ENCODE measurements at regions not wholly inside any gene's neighbourhood (a gene's known extent, or its start where the extent isn't known, plus 50 kb on each side); places are given as distances from the start of the nearest gene placed in this dataset.

- TF ChIP-seq CTCF (IDR thresholded peaks at IDR 0.05), result no peak
- Histone ChIP-seq H3K4me1 (no peaks in the 10 kb centered on the region), H3K27me3 (no peaks in the 10 kb centered on the region), H3K36me3 (no peaks in the 10 kb centered on the region), H3K4me3 (no peak overlapping the region), H3K27ac (no peak overlapping the region), H3K9me3 (no peaks in the 10 kb centered on the region)
- intact Hi-C loops (cut with DNase I), result no loop called here
- no peak for DNase-seq (ENCODE audit: low spot score in 2 of 2)
These were observed 486.0 kb downstream of the KCNJ2 start for GRCh38 chr17:70655176-70655958.

- intact Hi-C loops (cut with DNase I), result no loop called here
- Histone ChIP-seq H3K4me3 (no peak overlapping the region), H3K4me1 (no peaks in the 10 kb centered on the region), H3K36me3 (no peaks in the 10 kb centered on the region), H3K27me3 (no peaks in the 10 kb centered on the region), H3K27ac (no peak overlapping the region), H3K9me3 (no peaks in the 10 kb centered on the region)
- no peak for TF ChIP-seq CTCF (IDR thresholded peaks at IDR 0.05)
- no peak for DNase-seq (ENCODE audit: low spot score in 2 of 2)
These were observed 489.0 kb downstream of the KCNJ2 start for GRCh38 chr17:70658317-70658716.

GRCh38 chr17:70658840-70659239 is 489.5 kb downstream of the KCNJ2 start:
- Histone ChIP-seq H3K4me3 (no peak overlapping the region), H3K27ac (no peak overlapping the region), H3K4me1 (no peaks in the 10 kb centered on the region), H3K9me3 (no peaks in the 10 kb centered on the region), H3K36me3 (no peaks in the 10 kb centered on the region), H3K27me3 (no peaks in the 10 kb centered on the region)
- DNase-seq (ENCODE audit: low spot score in 2 of 2), result no peak
- intact Hi-C loops (cut with DNase I), result no loop called here
- no peak for TF ChIP-seq CTCF (IDR thresholded peaks at IDR 0.05)

GRCh38 chr17:70661342-70662222 is 492.2 kb downstream of the KCNJ2 start:
- no peaks in the 10 kb centered on the region for H3K36me3 ChIP-seq
- no peak for TF ChIP-seq CTCF (IDR thresholded peaks at IDR 0.05)
- H3K27ac ChIP-seq, result no peak overlapping the region
- H3K9me3 ChIP-seq, result no peaks in the 10 kb centered on the region
- no peaks in the 10 kb centered on the region for H3K27me3 ChIP-seq
- no peaks in the 10 kb centered on the region for H3K4me1 ChIP-seq
- no peak overlapping the region for H3K4me3 ChIP-seq
- no peak for DNase-seq (ENCODE audit: low spot score in 2 of 2)
- intact Hi-C loops (cut with DNase I), result no loop called here

GRCh38 chr17:70668276-70668937 is 499.1 kb downstream of the KCNJ2 start:
- intact Hi-C loops (cut with DNase I), result no loop called here
- no peaks in the 10 kb centered on the region for H3K27me3 ChIP-seq
- no peaks in the 10 kb centered on the region for H3K36me3 ChIP-seq
- no peaks in the 10 kb centered on the region for H3K4me1 ChIP-seq
- DNase-seq (ENCODE audit: low spot score in 2 of 2), result no peak
- no peak for TF ChIP-seq CTCF (IDR thresholded peaks at IDR 0.05)
- no peak overlapping the region for H3K27ac ChIP-seq
- no peaks in the 10 kb centered on the region for H3K9me3 ChIP-seq
- H3K4me3 ChIP-seq, result no peak overlapping the region
